ENCODE measurements at regions not wholly inside any gene's neighbourhood (a gene's known extent, or its start where the extent isn't known, plus 50 kb on each side); places are given as distances from the start of the nearest gene placed in this dataset.

DNA sequence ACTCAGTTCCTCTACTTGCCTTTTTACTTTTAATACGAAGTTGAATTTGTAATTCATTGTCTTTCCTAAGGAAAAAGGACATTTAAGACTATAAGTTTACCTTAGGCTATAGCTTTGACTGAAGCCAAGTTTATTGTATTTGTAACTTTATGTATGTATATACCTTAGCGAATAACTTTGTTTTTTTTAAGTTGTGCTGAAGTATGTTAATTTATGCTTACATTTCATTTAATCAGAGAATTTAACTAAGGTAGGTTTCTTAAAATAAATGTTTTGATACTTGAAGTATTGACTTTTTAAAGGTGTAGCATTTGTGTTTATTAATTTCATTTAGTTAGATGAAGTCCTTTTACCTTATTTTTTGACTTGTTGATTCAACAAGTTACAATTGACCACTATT is 55.2 kb upstream of the TPTE start (continued):
- TF ChIP-seq ZBTB49 (tag by site-specific recombination; IDR thresholded peaks at IDR 0.05; ENCODE audit: low read depth) (no peak), ZNF2 (tag by site-specific recombination; IDR thresholded peaks at IDR 0.05) (no peak)
